ENCODE measurements at regions not wholly inside any gene's neighbourhood (a gene's known extent, or its start where the extent isn't known, plus 50 kb on each side); places are given as distances from the start of the nearest gene placed in this dataset.

DNA sequence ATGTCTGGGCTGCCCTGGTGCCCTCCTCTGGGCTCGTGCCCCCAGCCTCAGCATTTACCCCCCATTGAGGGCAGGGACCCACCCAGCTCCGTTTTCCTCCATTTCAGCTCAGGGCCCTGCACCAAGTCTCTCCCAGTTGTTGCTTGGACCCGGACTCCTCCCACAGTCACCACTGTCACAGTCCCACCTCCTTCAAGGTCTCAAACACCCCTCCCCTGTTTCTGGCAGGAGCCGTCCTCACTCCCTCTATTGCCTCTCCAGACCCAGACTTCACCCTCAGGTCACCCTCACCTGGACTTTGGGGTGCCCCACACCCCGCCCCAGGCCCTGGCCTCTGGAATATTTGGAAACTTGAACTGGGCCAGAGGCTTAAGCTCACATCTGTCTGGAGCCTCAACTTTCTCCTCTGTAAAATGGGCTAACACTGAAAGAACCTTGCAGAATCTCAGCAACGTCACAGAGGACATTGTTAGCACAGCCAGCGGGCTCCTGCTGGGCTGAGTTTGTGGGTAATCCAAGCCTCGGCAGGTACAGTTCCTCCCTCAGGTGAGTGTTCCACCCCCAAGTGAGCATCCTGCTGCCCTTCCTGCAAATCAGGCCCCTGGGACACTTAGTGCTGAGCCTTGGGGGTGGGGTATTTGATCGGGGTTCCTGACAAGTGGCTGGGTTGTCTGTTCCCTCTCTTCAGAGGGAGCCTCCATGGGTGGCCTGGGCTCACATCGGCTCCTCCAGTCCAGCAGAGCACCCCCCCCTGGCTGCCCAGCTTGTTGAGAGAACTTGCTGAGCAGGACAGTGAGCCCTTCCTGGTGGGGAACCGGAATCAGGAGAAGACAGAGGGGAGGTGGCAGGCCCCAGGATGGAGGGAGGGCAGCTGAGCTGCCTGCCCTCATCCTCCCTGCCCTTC, 130.1 kb downstream of the C9orf50 start:
- DNase-seq: no peak

DNA sequence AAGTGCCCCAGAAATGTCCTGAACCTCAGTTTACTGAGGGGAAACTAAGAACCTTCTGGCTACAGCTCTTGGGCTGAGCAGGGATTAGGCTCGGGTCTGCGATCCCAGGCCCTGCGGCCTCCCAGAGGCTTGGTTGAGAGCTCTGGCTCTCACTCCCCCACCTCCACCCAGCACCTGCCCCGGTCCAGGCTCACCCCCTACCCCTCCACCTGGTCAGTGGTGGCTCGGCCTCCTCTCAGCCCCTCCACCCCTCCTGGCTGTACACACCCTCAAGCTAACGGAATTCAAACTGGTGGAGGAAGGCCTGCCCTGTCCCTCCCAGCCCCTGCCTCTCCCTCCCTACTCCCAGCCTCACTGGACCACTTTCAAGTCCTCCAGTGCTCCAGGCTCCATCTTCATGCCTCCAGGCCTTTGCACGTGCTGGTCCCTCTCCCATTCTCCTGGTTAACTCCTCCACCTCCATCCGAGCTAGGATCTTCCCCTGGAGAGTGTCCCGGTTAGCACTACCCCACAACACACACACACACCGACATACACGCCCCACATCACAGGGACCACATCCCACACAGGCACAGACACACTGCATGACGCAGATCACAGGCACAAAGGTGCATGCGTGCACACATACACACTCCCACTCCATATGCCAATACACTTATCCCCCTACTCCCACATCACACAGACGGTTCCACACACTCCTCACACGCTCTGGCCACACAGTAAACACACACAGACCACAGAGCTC, 130.9 kb downstream of the C9orf50 start:
- DNase-seq: peak in 7 of 56 donors; percentile 25 to 52 (median 42)

DNA sequence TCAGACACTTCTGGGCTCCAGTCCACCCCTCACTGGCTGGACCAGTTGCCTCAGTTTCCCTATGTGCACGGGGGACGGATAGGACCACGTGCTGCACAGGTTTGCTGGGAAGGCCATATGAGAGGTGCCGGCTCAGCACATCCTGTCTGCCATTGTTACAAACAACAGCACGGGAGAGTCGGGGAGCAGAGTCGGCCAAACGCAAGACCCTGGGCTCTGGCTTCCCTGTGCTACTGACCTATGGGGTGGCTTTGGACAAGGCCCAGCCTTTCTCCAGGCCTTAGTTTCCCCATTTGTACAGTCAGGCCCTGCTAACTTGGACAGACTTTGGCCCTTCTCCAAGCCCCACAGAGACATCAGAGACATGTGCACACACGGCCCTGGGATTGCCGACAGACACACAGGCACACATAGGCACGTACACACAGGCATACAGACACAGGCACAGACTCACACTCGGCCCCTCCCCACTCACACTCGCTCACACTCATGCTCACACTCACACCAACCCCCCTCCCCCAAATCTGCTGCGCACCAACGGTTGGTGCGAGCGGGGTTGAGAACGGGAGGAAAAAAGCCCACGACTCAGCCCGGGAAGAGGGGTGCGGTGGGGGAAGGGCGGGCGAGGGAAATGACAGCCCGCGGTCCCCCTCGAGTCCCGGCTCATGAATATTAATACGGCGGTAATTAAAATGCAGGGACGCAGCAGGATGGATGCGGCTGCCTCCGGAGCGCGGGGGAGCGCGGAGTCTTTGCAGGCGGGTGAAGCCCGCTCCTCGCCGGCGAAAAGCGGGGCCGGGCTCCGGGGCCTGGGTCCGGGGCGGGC, 133.0 kb downstream of the C9orf50 start:
- peak in 33 of 56 donors; percentile 30 to 91 (median 68) for DNase-seq

DNA sequence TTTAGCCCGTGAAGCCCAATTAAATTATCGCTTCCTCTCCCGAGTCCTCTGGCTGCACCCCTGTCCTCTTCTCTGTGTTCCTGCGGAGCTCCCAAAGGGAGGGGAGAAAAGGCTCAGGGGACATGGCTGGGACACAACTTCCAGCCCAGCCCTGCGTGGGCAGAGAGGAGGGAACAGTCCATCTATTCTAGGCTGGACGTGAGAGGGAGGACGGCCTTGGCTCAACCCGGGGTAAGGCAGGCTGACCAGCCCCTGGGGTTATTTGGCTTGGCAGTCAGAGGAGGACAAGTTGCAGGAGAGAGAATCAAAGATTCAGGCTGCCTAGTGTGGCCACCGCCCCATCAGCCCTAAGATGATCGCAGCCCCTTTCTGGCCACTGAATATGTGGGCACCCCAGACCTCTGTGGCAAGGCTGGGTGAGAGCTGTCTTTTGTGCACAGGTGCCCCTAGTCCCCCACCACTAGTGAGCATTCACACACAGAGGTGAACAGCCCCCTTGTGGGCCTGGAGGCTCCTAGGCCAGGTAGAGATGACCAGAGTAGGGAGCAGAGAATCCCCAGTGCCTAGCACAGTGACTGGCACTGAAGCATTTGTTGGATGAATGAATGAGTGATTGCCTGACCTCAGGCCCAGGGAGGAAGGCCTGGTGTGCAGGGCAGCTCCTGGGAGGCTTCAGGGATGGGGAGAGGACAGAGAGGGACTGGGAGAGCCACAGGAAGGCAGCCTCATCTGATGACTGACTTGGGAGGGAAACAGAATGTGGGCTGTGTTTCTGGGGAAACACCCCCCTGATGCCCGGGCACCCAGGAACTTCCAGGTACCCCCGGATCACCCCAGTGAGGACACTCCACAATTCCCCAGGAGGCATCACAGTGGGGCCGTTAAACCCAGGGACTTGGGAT, 133.9 kb downstream of the C9orf50 start:
- peak in 3 of 56 donors; percentile 10 to 46 (median 38) for DNase-seq

DNA sequence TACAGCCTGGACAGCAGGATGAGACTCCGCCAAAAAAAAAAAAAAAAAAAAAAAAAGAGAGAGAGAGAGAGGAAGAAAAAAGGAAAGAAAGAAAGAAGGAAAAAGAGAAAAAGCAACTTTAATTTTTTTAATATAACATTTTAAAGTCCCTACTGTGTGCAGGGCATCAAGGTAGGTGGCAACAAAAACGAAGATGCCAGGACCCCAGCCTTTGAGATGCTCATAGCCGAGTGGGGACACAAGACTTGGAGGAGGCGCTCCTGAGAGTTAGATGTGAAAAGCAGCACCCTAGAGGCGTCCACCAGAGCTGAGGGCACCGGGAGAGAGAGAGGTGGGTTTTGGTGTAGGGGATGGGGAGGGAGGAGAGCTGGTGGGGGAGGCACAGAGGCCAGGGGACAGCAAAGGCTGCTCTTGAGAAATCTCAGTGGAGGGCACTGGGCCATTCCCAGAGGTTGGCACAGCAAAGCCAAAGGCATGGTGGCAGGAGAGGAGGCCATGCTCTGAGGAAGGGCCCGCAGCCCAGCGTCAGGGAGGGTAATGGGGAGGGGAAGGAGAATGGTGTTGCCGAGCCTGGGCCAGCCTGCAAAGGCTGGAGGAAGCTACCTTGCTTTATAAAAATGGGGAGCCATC, 135.6 kb downstream of the C9orf50 start:
- peak in 1 of 56 donors; percentile 21 for DNase-seq

DNA sequence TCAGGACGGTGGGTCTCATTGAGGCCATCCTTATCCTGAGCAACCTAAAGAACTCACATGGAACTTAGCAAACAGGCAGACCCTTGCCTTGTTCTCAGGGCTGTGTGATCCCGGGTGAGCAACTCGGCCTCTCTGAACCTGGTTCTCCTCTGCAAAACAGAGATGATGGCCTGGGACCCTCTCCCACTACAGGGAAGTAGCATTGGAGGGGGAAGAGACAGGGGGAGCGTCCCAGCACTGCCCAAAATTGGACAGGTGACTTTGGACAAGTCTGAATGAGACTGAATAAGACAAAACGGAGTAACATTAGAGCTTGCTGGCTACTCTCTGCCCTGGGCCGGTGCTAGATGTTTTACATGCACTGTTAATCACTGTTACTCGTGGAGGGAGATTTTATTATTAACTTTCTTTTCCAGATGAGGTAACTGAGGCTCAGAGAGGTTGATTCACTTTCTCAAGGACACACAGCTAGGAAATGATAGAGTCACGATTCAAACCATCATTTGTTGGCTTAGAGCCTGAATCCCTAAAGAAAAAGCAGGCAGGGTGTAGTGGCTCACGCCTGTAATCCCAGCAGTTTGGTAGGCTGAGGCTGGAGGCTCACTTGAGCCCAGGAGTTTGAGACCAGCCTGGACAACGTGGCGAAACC, 136.4 kb downstream of the C9orf50 start:
- no peak for DNase-seq

DNA sequence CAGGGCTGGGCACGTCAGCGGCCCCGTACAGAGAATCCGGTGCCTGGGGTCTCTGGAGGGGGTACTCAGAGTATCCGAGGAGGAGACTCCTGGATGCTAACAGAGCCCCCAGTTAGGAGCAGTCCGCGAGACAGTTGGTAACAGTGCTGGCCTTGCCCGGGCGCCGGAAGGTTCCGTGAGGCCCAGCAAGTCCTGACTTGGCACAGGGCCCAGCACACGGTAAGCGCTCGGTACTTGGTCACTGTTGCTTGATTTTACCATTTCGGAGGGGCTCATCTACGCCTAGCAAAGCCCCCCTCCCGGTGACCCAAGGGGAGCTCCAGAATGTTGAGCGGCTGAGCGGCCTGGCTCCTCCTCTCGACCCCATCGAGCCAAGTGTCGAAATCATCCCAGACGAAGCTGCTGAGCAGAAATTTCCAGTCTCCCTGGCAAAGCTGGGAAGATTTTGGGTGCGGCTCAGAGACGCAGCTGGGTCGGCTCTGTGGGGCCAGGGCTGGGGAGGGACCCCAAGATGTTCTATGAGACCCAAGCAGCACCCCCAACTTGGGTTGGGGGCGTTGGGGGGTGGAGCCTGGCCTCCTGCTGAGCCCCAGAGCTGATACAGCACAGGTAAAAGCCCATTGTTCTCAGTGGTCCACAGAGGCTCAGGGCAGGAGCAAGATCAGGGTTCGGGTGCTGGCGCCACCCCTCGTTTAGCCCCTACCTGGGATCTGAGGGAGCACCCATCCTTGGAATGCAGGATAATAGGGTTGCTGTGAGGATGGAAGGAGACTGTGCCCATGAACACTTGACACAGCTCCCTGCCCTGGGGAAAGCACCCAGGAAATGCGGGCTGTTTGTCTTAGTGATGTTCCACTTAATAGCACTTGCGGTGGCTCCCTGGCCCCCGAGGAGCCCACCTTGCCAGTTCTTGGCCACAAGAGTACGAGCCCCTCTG, 137.2 kb downstream of the C9orf50 start:
- DNase-seq: peak in 48 of 56 donors; percentile 28 to 89 (median 58)

DNA sequence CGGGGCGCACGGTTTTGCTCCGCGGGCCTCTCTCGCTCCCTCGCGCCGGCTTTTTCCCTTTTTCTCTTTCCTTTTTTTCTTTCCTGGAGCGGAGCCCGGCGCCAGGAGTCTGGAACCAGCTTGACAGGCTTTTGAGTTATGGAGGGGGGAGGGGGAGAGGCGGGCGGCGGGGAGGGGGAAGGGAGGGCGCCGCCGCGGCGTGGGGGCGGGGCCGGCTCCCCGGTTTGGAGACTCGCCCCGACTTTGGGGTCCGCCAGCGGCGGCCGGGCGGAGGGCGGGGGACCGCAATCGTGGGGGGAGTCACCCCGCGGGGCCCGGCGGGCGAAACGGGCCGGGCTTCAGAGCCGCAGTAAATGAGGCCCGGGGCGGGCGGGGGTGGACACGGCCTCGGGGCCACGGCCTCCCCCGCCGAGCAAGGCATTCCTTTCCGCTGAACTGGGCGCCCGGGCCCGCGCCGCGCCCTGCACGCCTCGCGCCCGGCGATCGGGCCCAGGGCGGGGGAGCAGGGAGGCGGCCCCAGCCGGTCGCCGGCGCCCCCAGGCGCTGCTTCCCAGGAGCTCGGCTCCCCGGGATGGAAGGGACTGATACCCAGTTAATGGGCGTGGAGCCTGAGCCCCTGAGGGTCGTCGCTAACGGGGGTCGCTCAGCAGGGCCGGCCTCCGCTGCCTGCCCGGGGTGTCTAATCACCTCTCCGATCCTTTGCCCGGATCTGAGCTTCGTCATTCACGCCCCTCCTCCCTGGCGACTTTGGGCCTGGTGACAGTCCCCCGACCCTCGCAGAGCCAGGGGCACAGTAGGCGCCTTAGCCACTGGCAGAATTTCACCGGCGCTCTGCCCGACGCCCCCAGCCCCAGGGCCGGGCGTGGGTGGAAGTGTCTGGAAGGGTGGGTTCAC, 138.1 kb downstream of the C9orf50 start:
- DNase-seq: peak in 46 of 56 donors; percentile 30 to 82 (median 66)

DNA sequence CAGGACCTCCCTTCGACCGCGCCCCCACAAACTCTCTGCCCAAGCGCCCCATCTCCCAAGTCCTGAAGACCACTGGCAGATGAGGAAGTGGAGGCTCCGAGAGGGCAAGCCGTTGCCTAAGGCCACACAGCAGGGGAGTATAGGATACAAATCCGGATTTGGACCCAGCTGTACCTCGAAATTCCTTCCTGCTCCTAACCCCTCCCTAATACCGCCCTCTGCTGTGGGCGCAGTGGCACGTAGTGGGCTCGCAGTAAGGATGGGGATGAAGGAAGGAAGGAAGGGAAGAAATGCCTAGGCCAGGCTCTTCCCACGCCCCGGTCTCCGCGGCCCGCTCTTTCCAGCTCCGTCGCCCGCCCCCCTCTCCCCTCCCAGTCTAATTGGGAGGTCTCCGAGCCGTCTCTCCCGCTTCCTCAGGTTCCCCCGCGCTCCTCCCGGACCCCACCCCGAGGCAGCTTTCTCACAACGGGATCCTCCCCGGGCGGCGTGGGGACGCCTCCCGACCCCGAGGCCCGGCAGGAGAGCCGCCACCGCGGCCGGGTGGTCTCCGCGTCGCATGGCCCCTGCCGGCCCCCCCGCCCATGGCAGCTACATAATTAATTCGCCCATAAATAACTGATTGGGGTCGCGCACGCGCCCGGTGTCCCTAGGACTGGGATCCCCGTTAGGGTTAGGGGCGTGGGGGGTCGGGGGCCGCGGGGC, 138.9 kb downstream of the C9orf50 start:
- DNase-seq: peak in 3 of 56 donors; percentile 41 to 72 (median 44)

DNA sequence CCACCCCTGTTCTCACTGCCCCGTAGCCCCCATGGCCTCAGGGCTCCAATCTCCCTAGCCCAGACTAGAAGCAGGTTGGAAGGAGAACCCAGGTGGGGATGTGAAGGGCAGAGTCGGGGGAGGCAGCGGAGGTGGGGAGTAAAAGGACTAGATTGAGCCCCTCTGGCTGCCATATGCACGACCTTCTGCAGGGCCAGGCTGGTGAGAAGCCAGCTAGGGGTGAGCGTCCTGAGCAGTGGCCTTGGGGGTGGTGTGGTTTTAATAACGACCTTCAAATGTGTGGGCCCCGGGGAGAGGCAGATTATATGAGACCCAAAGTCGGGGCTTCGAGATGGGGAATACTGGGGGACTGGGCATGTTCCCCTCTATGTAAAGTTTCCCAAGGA, 139.5 kb downstream of the C9orf50 start:
- DNase-seq: no peak

DNA sequence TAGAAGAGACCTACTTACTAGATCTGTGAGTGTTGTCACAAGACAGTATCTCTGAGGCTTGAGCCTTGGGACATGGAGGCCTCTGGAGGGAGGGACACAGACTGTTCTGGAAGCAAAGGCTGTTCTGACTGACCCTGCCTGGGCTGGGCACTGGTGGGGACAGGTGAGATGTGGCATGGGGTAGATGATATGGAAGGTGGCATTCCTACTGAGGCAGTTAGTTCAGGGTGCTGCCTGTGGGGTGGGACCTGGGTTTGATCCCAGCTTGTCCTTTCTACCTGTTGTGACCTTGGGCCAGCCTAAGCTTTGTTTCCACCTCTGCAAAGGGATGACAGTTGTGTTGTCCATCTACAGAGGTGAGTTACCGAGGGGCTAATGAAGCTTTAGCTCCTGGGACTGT, 140.2 kb downstream of the C9orf50 start:
- DNase-seq: no peak

DNA sequence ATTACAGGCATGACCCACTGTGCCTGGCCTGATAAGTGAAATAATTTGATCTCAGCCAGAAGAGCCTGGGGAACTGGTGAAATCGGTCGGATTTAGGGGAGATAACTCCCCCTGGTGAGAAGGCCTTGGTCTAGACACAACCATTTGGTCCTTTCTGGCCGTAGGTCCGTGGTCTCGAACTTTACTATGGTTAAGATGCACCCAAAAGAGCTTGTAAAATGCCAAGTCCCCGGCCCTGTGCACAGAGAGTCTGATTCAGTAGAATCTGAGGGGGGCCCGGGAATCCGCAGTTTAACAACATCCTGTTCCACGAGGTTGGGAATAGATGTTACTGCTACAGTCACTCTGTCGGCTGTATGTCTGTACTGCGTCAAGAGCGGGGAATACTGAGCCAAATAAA, 140.7 kb downstream of the C9orf50 start:
- no peak for DNase-seq

DNA sequence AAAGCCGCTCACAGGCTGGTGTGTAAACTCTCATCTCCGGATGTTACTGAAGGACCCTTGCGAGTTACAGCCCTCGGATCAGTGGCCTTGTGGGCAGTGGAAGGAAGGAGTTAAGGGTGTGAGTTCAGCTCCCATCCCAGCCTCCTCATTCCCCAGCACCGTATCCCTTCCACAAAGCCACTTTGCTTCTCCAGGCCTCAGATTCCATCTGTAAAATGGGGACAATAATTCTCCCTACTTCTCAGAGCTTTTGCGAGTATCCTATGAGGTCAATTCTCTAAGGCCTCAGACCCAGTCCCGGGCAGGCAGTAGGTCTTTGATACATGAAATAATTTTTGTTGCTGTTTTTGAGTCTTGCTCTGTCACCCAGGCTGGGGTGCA, 141.3 kb downstream of the C9orf50 start:
- no peak for DNase-seq

DNA sequence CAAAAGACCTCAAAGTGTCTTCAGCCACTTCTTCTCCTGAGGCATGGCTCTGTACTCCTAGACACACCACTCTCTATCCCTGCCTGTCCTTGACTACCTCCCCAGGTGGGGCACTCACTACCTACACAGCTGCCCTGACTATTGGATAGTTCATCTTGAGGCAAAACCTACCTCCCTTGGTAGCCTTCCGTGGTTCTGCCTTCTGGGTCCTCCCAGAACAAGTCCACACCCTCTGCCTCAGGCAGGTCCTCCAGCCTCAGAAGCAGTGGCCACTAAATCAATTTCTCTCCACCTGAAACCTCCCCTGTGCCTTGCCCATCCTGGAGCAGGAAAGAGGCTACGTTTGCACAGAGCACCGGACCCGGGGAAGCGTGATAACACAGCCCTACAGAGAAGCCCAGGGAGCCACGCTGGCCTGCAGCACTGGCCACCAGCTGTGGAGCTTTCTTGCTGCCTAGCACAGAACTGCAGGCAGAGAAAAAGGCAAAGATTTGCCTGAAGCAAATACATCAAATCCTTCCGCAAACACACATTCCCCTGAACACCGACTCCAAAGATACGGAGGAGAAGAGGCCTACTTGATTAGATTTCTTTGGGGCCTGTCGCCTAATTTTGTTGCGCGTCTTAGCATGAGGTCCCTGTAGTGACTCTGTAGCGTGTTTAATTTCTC, 141.8 kb downstream of the C9orf50 start:
- no peak for DNase-seq

DNA sequence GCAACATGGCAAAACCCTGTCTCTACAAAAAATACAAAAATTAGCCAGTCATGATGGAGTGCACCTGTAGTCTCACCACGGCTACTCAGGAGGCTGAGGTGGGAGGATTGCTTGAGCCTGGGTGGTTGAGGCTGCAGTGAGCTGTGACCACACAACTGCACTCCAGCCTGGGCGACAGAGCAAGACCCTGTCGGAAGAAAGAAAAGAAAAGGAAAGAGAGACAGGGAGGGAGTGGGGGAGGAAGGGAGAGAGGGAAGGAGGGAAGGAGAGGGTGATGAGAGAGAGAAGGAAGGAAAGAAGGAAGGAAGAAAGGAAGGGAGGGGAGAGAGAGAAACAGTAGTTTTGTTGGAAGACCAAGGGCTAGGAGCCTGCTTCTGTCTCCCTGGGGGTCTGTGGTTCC, 142.4 kb downstream of the C9orf50 start:
- DNase-seq: no peak
